ENCODE measurements at regions not wholly inside any gene's neighbourhood (a gene's known extent, or its start where the extent isn't known, plus 50 kb on each side); places are given as distances from the start of the nearest gene placed in this dataset.

DNA sequence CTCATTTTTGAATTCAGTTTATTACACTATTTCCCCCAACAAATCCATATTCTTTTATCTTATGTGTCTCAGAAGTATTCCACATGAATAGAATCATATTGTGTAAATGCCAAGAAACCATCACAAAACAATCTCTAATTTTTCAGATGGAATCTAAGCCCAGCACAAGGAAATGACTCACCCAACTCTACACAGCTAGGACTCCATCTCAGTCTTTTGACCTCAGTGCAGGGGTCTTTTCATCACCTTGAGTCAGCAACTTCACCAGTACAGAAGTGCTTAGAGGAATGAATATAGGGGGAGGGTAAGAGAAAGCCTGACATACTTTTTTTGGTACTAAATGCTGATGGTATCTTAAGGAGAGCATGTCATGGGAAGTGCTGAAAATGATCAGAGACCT lies 169.3 kb upstream of the LRRN1 start:
- no peak overlapping the region for H3K27ac ChIP-seq (ENCODE audit: low read depth, low read length)
- no peaks in the 10 kb centered on the region for H3K4me1 ChIP-seq (ENCODE audit: control insufficient read depth, insufficient read depth, low read length)

DNA sequence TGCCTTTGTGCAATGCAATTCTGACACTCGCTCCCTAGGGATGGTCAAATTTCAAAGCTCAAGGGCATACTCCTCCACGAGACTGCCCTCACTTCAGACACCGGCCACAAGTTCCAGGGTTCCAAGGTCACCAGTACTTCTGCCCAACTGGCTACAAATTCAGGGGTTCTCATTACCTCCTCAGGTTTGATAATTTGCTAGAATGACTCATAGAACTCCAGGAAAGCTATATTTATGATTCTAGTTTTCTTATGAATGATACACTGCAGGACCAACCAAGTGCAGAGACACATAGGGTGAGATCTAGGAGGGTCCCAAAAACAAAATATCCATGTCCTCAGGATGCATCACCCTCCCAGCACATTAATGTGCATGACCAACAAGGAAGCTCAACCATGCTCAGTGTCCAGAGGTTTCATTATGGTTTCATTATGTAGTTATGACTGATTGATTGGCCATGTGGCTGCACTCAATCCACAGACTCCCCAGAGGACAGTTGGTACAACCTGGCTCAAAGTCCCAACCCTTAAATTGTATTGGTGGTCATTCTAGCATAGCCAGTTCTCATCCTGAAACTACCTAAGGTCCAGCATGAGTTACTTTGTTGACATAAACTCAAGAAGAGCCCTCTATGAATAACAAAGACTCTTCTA lies 170.4 kb upstream of the LRRN1 start:
- H3K27ac ChIP-seq (ENCODE audit: low read depth, low read length): no peak overlapping the region

More for the DNA sequence above, 169.3 kb upstream of the LRRN1 start:
- H3K27me3 ChIP-seq (ENCODE audit: control insufficient read depth, insufficient read depth, low read length): no peaks in the 10 kb centered on the region
- H3K9ac ChIP-seq (ENCODE audit: low read length): no peak overlapping the region
- no peaks in the 10 kb centered on the region for H3K9me3 ChIP-seq (ENCODE audit: control insufficient read depth, insufficient read depth, low read depth, low read length)
- no peaks in the 10 kb centered on the region for H3K36me3 ChIP-seq (ENCODE audit: control insufficient read depth, insufficient read depth, low read length)
- no peak overlapping the region for H3K4me3 ChIP-seq (ENCODE audit: low read depth, low read length)

DNA sequence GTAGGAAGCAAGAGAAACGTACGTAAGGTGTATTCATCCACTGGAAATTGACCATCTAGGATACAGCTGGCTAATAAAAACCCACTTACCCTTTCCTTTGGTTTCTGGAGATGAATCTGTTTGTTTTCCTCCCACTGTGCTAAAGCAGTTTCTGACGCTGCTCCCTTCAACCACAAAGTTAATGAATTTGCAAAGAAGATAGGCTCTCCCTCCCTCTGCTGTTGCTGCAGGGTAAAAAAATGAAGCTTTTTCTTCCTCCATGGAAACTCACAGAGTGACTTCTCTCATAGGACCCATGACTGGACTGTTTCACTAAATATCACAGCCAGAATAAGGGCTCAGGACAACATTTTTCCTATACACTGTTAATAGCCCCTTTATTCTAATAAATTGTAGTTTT lies 172.1 kb upstream of the LRRN1 start:
- Histone ChIP-seq H3K9ac (ENCODE audit: low read length) (no peak overlapping the region), H3K36me3 (ENCODE audit: control insufficient read depth, insufficient read depth, low read length) (no peaks in the 10 kb centered on the region), H3K9me3 (ENCODE audit: control insufficient read depth, insufficient read depth, low read depth, low read length) (0 out of 2 replicates have a peak, but pooled peaks cover 2% of the 10 kb centered on the region), H3K27me3 (ENCODE audit: control insufficient read depth, insufficient read depth, low read length) (no peaks in the 10 kb centered on the region), H3K27ac (ENCODE audit: low read depth, low read length) (no peak overlapping the region), H3K4me3 (ENCODE audit: low read depth, low read length) (no peak overlapping the region), H3K4me1 (ENCODE audit: control insufficient read depth, insufficient read depth, low read length) (no peaks in the 10 kb centered on the region)

More for the DNA sequence above, 170.4 kb upstream of the LRRN1 start:
- no peak overlapping the region for H3K9ac ChIP-seq (ENCODE audit: low read length)
- no peaks in the 10 kb centered on the region for H3K27me3 ChIP-seq (ENCODE audit: control insufficient read depth, insufficient read depth, low read length)
- H3K36me3 ChIP-seq (ENCODE audit: control insufficient read depth, insufficient read depth, low read length): no peaks in the 10 kb centered on the region
- H3K4me3 ChIP-seq (ENCODE audit: low read depth, low read length): no peak overlapping the region
- no peaks in the 10 kb centered on the region for H3K9me3 ChIP-seq (ENCODE audit: control insufficient read depth, insufficient read depth, low read depth, low read length)
- no peaks in the 10 kb centered on the region for H3K4me1 ChIP-seq (ENCODE audit: control insufficient read depth, insufficient read depth, low read length)

DNA sequence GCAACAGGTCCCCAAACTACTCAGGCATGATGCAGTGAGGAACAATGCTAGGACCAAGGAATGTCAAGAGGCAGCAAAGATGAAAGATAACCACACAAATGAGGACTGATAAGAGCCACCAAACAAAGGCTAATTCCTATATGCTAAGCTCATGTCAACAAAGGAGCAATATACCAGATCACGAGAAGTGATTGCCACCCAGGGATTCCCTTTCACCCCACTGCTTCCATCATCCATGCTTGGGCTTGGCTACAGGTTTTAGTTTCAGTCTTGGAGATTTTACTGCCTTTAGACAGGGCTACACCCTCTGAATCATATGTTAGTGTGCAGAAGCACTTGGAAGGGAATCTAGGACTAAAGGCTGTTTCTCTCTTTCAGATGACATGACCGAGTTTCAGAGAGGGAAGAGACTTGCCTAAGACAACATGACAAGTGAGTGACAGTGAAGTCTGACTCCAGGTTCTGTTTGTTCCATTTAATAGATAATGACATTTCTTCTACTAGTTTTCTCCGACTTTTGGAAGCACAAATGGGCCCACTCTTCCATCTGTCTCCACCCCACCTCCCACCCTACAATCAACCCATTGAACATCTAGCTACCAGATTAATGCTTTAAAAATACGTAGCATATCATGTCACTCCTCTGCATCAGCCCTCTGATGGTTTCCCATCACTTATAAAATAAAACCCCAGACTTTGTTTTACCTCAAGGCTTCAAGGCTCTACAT lies 173.5 kb upstream of the LRRN1 start:
- H3K27ac ChIP-seq (ENCODE audit: low read depth, low read length): no peak overlapping the region
- no peak overlapping the region for H3K9ac ChIP-seq (ENCODE audit: low read length)
- H3K27me3 ChIP-seq (ENCODE audit: control insufficient read depth, insufficient read depth, low read length): no peaks in the 10 kb centered on the region
- H3K9me3 ChIP-seq (ENCODE audit: control insufficient read depth, insufficient read depth, low read depth, low read length): 0 out of 2 replicates have a peak, but pooled peaks cover 2% of the 10 kb centered on the region
- H3K4me3 ChIP-seq (ENCODE audit: low read depth, low read length): no peak overlapping the region
- H3K4me1 ChIP-seq (ENCODE audit: control insufficient read depth, insufficient read depth, low read length): no peaks in the 10 kb centered on the region
- no peaks in the 10 kb centered on the region for H3K36me3 ChIP-seq (ENCODE audit: control insufficient read depth, insufficient read depth, low read length)

DNA sequence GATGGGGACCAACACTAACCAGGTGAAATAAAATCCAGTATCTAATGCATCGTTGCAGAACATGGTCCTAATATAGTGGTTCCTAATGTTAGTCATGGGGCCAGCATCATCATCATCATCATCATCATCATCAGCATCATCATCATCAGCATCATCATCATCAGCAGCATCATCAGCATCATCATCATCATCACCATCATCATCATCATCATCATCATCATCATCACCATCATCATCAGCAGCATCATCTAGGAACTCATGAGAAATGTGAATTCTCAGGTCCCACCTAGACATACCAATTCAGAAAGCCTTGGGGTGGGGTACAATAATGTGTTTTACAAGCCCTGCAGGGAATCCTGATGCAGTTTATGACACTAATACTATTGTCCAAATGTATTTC lies 179.4 kb upstream of the LRRN1 start:
- Histone ChIP-seq H3K36me3 (ENCODE audit: control insufficient read depth, insufficient read depth, low read length) (no peaks in the 10 kb centered on the region), H3K9me3 (ENCODE audit: control insufficient read depth, insufficient read depth, low read depth, low read length) (0 out of 2 replicates have a peak, but pooled peaks cover 2% of the 10 kb centered on the region), H3K27me3 (ENCODE audit: control insufficient read depth, insufficient read depth, low read length) (no peaks in the 10 kb centered on the region)

DNA sequence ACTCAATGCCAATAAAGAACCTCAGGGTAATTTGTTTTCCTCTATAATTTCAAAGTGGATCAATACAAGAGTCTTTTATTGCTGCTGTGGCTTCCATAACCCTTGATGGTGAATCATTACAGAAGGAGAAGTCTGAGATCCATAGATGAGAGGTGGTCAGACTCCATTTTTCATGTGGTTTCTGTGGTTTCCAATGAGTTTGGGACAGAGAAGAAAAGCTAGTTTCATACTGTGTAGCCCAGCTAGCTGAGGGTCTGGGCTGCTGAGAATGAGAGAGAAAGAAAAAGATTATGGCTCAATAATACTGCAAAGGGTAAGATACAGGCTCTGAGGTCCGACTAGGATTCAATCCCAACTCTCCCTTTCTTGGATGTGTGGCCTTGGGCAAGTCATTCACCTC lies 180.6 kb upstream of the LRRN1 start:
- Histone ChIP-seq H3K4me3 (ENCODE audit: low read depth, low read length) (no peak overlapping the region), H3K27me3 (ENCODE audit: control insufficient read depth, insufficient read depth, low read length) (no peaks in the 10 kb centered on the region), H3K9me3 (ENCODE audit: control insufficient read depth, insufficient read depth, low read depth, low read length) (0 out of 2 replicates have a peak, but pooled peaks cover 2% of the 10 kb centered on the region), H3K4me1 (ENCODE audit: control insufficient read depth, insufficient read depth, low read length) (no peaks in the 10 kb centered on the region; the same call in 1 of the 2 replicates), H3K27ac (ENCODE audit: low read depth, low read length) (no peak overlapping the region), H3K9ac (ENCODE audit: low read length) (no peak overlapping the region), H3K36me3 (ENCODE audit: control insufficient read depth, insufficient read depth, low read length) (no peaks in the 10 kb centered on the region)

More for the DNA sequence above, 179.4 kb upstream of the LRRN1 start:
- Histone ChIP-seq H3K4me3 (ENCODE audit: low read depth, low read length) (no peak overlapping the region), H3K4me1 (ENCODE audit: control insufficient read depth, insufficient read depth, low read length) (no peaks in the 10 kb centered on the region; the same call in 1 of the 2 replicates), H3K9ac (ENCODE audit: low read length) (no peak overlapping the region), H3K27ac (ENCODE audit: low read depth, low read length) (no peak overlapping the region)

DNA sequence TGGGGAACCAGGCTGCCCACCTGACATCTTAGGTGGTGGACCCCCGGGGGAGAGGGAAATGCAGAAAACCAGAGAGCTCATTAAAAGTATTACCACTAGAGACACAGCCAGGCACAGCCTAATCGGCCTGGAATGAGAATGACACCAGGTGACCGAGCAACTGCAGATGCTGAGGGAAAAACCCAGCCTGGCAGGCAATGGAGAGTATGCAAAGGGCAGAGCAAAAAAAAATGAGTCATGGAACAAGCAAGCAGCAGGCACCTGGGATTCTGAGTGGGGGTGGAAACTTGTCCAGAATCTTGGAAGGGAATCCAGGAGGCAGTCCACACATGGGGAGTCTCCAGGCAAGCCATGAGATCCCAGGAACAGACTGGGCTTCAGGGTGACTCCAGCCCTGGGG lies 183.7 kb upstream of the LRRN1 start:
- H3K36me3 ChIP-seq (ENCODE audit: control insufficient read depth, insufficient read depth, low read length): no peaks in the 10 kb centered on the region
- no peaks in the 10 kb centered on the region for H3K9me3 ChIP-seq (ENCODE audit: control insufficient read depth, insufficient read depth, low read depth, low read length)
- no peak overlapping the region for H3K4me3 ChIP-seq (ENCODE audit: low read depth, low read length)
- no peaks in the 10 kb centered on the region for H3K27me3 ChIP-seq (ENCODE audit: control insufficient read depth, insufficient read depth, low read length)
- no peak overlapping the region for H3K9ac ChIP-seq (ENCODE audit: low read length)
- no peaks in the 10 kb centered on the region; the same call in 1 of the 2 replicates for H3K4me1 ChIP-seq (ENCODE audit: control insufficient read depth, insufficient read depth, low read length)
- H3K27ac ChIP-seq (ENCODE audit: low read depth, low read length): no peak overlapping the region

DNA sequence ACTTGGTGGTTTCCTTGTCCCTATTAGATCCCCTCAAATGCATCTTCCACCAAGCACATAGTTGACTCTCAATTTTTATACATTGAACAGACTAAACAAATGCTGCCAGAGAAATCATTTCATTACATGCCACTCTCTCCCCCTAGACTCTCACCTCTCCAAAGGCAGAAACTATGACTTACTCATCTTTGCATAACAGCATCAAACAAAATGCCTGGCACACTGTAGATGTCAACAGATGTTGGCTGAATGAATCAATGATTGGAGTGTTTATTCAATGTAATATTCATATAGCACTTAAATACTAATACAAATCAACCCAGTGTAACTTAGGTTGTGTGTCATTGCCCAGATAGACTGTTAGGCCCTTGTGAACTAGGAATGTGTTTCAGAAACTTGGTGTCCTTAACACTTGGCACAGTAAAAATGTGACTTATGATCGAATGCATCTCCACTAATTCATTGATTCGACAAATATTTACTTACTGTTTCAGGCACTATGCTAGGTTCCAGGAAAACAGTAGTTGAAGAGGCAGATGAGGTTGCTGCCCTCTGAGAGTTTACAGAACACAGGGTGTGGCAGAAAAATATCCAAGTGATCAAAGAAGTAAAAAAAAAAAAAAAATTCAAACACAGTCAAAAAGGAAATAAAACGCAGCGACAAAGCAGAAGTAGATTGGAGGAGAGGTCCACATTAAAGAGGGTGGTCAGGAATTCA lies 188.5 kb upstream of the LRRN1 start:
- Histone ChIP-seq H3K36me3 (ENCODE audit: control insufficient read depth, insufficient read depth, low read length) (no peaks in the 10 kb centered on the region), H3K4me1 (ENCODE audit: control insufficient read depth, insufficient read depth, low read length) (no peaks in the 10 kb centered on the region; the same call in 1 of the 2 replicates), H3K27ac (ENCODE audit: low read depth, low read length) (no peak overlapping the region), H3K27me3 (ENCODE audit: control insufficient read depth, insufficient read depth, low read length) (no peaks in the 10 kb centered on the region), H3K9ac (ENCODE audit: low read length) (no peak overlapping the region), H3K4me3 (ENCODE audit: low read depth, low read length) (no peak overlapping the region), H3K9me3 (ENCODE audit: control insufficient read depth, insufficient read depth, low read depth, low read length) (0 out of 2 replicates have a peak, but pooled peaks cover 5% of the 10 kb centered on the region)

DNA sequence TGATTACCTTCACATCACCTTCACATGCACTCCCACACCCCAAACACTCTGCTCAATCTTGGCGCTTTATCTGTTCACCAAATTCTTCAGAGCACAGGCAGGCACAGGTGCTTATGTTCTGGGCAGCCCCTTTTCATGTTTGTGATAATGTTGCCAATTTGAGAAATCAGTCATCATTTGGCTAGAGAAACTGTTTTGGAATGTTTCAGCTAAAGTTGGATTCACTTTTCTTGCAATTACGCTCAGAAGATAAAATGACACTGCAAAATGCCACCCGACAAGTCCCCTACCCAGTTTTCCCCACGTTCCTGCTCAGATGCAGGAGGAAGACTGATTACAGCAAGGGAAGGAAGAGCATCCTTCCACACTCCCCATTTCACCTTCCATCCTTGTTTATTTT lies 192.9 kb upstream of the LRRN1 start:
- no peaks in the 10 kb centered on the region for H3K36me3 ChIP-seq (ENCODE audit: control insufficient read depth, insufficient read depth, low read length)
- no peaks in the 10 kb centered on the region for H3K27me3 ChIP-seq (ENCODE audit: control insufficient read depth, insufficient read depth, low read length)
- H3K27ac ChIP-seq (ENCODE audit: low read depth, low read length): no peak overlapping the region
- no peak overlapping the region for H3K9ac ChIP-seq (ENCODE audit: low read length)
- H3K4me3 ChIP-seq (ENCODE audit: low read depth, low read length): no peak overlapping the region
- 0 out of 2 replicates have a peak, but pooled peaks cover 5% of the 10 kb centered on the region for H3K9me3 ChIP-seq (ENCODE audit: control insufficient read depth, insufficient read depth, low read depth, low read length)
- peaks cover 12% of the 10 kb centered on the region for H3K4me1 ChIP-seq (ENCODE audit: control insufficient read depth, insufficient read depth, low read length)

DNA sequence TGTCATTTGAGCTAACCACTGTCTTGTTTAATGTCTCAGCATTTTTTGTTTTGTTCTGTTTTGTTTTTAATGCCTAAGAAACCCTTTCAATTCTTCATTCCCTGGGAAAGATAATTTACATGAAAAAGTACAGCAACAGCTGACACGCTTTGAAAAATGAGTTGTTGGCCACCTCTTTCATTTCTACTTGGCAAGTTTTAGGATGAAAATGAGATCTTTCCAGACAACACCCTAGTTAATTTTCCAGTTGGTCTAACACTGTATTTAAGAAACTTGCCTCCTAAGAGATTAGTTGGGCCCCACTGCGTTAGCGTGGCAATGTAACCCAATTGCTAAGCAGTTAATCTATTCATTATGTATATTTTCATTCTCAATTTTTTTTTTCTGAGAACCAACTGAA lies 194.0 kb upstream of the LRRN1 start:
- Histone ChIP-seq H3K4me1 (ENCODE audit: control insufficient read depth, insufficient read depth, low read length) (peaks cover 12% of the 10 kb centered on the region), H3K27me3 (ENCODE audit: control insufficient read depth, insufficient read depth, low read length) (no peaks in the 10 kb centered on the region), H3K9me3 (ENCODE audit: control insufficient read depth, insufficient read depth, low read depth, low read length) (0 out of 2 replicates have a peak, but pooled peaks cover 5% of the 10 kb centered on the region), H3K27ac (ENCODE audit: low read depth, low read length) (no peak overlapping the region), H3K4me3 (ENCODE audit: low read depth, low read length) (no peak overlapping the region), H3K9ac (ENCODE audit: low read length) (no peak overlapping the region), H3K36me3 (ENCODE audit: control insufficient read depth, insufficient read depth, low read length) (no peaks in the 10 kb centered on the region)

DNA sequence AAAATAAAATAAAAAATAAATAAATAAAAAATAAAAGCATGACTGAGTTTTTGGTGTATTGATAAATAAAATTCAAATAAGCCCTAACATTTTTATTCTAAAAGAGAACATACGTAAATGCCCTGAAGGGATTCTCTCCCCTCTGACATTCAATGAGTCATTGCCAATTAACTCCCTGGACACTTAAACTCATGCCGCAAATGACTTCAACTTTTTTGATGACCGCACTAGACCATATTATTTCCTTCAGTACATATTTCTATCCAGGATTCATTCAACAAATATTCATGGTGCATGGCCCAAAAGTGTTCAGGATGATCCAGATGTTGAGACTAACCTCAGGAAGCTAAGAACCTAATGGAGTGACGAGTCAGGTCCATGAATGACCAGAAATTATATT lies 195.9 kb upstream of the LRRN1 start:
- Histone ChIP-seq H3K4me3 (ENCODE audit: low read depth, low read length) (no peak overlapping the region), H3K27me3 (ENCODE audit: control insufficient read depth, insufficient read depth, low read length) (no peaks in the 10 kb centered on the region), H3K4me1 (ENCODE audit: control insufficient read depth, insufficient read depth, low read length) (peaks cover 12% of the 10 kb centered on the region), H3K9ac (ENCODE audit: low read length) (no peak overlapping the region), H3K27ac (ENCODE audit: low read depth, low read length) (no peak overlapping the region), H3K36me3 (ENCODE audit: control insufficient read depth, insufficient read depth, low read length) (no peaks in the 10 kb centered on the region), H3K9me3 (ENCODE audit: control insufficient read depth, insufficient read depth, low read depth, low read length) (no peaks in the 10 kb centered on the region)
